ENCODE measurements at regions not wholly inside any gene's neighbourhood (a gene's known extent, or its start where the extent isn't known, plus 50 kb on each side); places are given as distances from the start of the nearest gene placed in this dataset.

GRCh38 chr12:113612793-113613192, 141.1 kb upstream of the LHX5 start:
- TF ChIP-seq ZBTB17 (tag by site-specific recombination; IDR thresholded peaks at IDR 0.05), result no peak
- TF ChIP-seq CTCF (tag by site-specific recombination; IDR thresholded peaks at IDR 0.05), result no peak
- TF ChIP-seq, protein P1, sequence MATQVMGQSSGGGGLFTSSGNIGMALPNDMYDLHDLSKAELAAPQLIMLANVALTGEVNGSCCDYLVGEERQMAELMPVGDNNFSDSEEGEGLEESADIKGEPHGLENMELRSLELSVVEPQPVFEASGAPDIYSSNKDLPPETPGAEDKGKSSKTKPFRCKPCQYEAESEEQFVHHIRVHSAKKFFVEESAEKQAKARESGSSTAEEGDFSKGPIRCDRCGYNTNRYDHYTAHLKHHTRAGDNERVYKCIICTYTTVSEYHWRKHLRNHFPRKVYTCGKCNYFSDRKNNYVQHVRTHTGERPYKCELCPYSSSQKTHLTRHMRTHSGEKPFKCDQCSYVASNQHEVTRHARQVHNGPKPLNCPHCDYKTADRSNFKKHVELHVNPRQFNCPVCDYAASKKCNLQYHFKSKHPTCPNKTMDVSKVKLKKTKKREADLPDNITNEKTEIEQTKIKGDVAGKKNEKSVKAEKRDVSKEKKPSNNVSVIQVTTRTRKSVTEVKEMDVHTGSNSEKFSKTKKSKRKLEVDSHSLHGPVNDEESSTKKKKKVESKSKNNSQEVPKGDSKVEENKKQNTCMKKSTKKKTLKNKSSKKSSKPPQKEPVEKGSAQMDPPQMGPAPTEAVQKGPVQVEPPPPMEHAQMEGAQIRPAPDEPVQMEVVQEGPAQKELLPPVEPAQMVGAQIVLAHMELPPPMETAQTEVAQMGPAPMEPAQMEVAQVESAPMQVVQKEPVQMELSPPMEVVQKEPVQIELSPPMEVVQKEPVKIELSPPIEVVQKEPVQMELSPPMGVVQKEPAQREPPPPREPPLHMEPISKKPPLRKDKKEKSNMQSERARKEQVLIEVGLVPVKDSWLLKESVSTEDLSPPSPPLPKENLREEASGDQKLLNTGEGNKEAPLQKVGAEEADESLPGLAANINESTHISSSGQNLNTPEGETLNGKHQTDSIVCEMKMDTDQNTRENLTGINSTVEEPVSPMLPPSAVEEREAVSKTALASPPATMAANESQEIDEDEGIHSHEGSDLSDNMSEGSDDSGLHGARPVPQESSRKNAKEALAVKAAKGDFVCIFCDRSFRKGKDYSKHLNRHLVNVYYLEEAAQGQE (tag by site-specific recombination; IDR thresholded peaks at IDR 0.05), result no peak
- TF ChIP-seq, protein P2, sequence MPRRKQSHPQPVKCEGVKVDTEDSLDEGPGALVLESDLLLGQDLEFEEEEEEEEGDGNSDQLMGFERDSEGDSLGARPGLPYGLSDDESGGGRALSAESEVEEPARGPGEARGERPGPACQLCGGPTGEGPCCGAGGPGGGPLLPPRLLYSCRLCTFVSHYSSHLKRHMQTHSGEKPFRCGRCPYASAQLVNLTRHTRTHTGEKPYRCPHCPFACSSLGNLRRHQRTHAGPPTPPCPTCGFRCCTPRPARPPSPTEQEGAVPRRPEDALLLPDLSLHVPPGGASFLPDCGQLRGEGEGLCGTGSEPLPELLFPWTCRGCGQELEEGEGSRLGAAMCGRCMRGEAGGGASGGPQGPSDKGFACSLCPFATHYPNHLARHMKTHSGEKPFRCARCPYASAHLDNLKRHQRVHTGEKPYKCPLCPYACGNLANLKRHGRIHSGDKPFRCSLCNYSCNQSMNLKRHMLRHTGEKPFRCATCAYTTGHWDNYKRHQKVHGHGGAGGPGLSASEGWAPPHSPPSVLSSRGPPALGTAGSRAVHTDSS (tag by site-specific recombination; IDR thresholded peaks at IDR 0.05), result no peak
- TF ChIP-seq GLIS1 (tag by site-specific recombination; IDR thresholded peaks at IDR 0.05), result no peak
- TF ChIP-seq ZNF18 (tag by site-specific recombination; IDR thresholded peaks at IDR 0.05), result no peak

All from HEK293 (cell line).